GM19455 (cell line): ENCODE measurements at regions not wholly inside any gene's neighbourhood (a gene's known extent, or its start where the extent isn't known, plus 50 kb on each side); places are given as distances from the start of the nearest gene placed in this dataset.
"Not testable (repeated sequence)": the region's sequence is repeated elsewhere in the genome, so short reads cannot be mapped to it uniquely, and the experiment has no call there.

Experiments
- ATAC-seq: cut with Tn5 transposase; IDR thresholded peaks from one replicate; pipeline ENCODE4 v1.9.1; 2021; ENCODE audit not compliant: unreplicated experiment

DNA sequence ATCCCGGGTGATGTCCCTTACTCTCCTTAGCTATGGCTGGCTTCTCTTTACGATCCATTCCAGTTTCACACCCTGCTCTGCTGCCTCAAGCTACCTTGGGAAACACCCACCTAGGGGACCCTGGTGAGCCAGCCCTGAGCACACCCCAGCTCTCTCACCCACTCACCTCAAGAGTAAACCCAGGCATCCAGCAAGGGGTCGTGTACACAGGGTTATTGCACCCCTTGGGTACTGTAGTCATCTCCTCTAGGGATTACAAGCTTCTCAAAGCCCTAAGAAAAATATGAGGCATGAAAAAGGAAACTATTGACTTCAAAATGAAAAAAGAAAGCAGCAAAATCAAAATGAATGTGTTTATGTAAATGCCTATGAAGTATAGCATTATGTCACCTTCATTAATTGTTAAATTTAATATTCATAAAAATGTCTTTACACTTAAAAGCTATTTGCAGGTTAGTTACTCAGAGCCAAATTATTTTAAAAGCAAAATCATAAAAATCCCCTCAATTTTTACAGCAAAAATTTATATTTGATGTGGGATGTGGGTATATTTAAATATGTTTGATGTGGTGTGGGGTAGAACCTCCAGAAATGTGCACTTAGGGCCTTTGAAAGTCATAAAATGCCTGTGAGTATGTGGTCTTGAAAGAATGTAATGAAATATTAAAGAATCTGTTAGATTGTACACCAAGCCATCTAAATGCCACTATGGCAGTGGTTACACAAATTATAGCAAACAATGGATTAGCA lies 190.3 kb downstream of the C1orf94 start:
- no peak for ATAC-seq

DNA sequence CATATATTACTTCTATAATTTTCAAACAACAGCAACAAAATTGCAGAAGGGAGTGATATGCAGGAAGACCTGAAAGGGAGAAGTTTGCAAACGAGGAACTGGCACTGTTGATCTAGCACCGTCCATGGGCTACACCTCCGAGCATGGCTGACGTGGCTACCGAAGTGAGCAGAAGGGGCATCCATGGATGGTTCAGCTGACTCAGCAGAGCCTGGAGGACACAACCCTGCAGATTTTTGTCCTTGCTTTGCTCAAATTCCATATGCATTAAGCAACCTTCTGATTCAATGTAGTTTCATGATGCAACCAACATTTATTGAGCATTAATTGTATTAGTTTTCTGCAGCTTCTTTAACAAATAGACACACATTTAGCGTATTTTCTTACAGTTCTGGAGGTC lies 191.2 kb downstream of the C1orf94 start:
- ATAC-seq, result no peak

DNA sequence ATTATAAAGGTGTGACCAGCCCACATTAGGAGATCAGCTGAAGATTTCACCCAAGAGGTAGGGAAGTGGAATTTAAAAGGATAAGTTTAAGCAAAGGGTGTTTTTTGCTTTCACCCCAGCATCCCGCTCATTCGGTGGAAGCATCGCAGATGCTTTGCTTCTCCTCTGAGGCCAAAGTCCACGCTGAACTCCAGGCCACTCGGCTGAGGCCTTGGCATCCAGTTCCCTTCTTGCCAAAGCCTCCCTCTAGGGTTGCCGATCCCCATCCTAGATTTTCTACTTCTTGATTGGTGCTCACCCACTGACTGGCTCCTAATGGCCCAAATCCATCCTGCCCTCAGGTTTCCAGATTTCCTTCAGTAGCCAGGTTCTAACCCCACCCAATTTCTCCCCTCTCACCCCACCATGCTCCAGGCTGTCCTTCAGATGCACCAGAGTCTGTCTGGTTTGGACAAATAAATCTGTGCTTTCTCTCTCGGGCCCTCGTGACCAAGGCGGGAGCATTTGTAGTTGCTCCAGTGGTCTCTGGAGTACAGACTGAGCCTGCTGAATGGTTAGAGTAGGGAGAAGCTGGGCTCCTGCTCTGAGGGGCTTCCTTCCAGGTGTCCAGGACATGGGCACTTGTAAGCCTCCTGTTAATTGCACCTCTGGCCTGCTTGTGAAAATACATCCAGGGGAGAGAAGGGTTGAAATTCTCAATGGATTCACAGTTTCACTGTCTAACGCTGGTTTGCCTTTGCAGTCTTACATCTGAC lies 193.2 kb downstream of the C1orf94 start:
- ATAC-seq, result no peak

DNA sequence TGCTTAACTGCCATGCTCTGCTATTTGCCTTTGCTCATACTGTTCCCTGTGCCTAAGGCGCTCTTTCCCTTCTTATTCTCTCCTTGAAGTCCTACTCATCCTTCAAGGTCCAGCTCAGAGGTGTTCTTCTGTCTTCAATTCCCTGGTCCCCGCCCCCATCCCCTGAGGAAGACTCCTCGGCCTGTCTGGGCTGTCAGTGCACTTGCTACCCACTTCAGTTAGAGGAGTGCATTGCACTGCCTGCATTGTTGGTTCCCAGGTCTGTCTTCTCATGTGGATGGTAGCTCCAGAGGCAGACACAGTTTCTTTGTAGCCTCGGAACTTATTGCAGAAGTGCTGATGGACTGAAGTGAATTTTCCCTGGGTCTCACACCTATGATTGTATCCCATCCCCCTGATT lies 194.0 kb downstream of the C1orf94 start:
- ATAC-seq, result no peak

DNA sequence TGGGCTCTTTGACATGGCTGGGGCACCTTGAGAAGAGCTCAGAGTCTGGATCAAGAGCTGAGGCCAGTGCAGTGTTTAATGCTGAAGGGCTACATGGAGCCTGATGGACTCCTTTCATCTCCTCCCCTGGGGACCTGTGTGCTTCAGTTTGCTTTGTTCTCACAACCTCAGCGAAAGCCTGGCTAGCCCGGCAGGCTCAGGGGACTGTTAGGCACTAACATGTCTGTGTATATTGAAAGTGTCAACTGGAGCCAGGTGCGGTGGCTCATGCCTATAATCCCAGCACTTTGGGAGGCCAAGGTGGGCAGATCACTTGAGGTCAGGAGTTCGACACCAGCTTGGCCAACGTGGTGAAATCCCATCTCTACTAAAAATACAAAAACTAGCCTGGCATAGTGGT lies 194.5 kb downstream of the C1orf94 start:
- not testable (repeated sequence) for ATAC-seq

DNA sequence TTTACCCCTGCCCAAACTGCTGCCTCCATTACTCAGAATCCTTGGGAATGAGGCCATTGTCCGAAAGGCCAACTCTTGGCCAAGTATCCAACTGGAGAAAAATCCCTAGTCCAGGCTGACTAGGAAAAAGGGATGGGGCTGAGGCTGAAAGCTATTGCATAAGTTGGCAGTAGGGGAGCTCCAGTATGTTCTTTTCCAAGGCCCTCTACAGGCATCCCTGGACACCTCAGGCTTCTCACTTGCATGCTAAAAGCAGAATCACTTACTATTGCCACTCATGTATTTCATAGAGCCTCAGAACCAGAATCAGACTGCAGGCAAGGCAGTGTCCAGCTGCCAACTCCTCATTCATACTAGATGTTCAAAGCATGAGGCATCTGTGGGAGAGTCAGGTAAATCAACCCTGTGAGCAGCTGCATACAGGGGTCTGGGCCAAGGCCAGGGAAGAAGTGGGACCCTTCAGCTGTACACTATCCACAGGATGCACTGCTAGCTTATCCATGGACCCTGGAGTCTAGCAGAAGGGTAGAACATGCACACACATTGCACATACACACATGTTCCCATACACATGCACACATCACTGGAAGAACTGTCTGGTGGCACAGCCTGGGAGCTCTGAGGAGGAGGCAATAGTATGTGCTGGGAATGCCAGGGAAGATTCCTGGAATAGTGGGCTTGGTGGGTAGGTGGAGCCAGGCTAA lies 195.3 kb downstream of the C1orf94 start:
- no peak for ATAC-seq

DNA sequence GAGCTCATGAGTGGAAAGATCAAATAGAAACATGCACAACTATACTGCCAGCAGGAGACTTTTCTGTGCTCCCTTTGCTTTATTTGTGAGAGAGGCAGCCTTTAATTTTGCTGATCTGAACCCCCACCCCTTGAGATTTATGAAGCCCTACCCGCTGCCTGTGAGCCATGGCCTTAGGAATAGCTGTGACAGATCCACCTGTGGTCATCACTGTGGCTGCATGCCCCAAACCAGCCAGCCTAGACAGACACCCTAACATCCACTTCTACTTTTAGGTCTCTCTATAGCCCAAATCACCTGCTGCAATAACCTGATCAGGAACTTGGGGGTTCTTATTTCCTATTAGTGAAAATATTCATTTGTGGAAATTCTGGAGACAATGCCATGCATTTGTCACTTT lies 196.2 kb downstream of the C1orf94 start:
- no peak for ATAC-seq

DNA sequence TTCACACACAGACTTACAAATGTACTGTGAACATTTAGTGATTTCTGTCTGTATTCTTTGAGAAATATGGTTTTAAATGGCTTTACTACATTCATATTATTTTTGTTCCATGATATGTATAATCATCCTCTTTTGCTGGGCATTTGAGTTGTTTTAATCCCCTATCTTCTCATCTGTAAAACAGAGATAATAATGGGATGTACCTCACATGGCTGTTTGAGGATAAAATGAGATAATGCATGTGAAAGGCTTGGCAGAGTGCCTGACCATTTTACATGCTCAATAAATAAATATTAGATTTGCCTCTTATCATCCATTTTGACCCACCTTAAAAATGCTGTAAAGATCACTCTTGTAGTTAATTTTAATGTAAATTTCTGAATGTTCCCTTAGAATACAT lies 197.2 kb downstream of the C1orf94 start:
- no peak for ATAC-seq

DNA sequence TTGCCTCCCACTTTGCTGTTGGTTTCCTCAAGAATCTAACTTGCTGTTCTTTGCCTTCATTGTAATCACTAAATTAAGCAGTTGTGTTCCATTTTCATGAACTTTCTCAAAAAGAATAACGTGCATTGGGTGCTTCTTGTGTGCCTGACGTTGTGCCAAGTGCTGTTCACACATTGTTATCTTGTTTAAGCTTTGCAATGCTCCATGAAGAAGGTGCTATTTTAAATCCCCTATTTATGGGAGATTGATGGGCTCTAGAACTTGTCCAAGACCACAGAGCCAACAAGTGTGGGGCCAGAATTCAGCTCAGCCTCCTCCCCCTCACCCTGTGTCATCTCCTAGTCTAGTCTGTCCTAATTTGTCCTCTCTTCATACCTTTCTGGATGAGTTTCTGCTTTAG lies 199.8 kb downstream of the C1orf94 start:
- no peak for ATAC-seq

DNA sequence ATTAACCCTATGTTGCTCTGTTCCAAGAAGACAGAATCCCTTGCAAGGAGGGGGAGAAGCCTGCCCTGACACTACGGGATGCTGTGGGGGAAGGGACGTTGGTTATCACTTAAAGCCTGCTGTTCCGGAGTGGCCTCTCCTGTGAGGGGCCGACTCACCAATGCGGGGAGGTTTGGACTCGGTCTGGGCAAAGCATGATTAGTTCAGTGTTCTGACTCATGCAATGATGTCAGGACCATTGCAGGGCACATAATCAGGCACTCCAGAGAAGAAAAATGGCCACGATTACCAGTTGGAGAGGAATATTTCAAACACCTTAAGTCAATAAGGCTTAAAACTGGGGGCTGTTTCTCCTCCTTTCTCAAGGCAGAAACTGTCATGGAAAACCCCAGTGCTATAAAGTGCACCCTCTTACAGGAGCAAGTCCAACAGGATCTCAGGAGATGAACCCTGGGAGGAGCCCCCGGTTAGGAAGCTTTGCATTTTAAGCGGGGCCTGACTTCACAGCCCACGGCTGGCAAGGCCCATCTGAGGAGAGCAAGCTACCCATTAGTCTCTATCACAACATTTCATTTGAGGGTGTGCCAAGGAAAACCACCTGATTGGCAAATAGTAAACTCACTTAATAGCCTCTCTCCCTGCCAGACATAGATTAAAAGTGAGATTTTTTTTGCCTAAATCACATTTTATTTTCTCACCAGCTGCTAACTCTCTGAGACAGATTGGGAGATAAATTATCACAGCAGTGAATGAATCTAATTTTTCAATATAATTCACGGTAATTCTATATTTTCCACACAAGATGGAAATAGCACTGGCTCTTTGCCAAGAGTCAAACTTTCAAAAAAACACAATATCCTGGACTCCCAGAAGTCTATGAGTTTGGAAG lies 202.5 kb downstream of the C1orf94 start:
- no peak for ATAC-seq

DNA sequence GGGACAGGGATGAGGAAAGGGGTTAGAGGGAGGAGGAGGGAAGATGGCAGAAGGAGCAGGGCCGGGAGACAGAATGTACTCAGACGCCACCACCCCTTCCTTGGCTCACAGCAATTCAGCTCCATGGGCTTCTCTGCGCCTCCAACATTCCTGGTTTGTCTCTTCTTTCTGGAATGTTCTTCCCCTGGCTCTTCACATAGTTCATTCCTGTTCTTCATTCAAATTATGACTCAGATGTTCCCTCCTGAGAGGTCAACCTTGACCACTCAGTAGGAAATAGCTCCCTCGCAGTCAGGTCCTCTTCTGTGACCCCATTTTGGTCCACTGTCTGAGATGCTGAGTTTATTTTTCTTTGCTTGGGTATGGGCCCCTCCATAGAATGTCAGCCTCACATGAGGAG lies 203.2 kb downstream of the C1orf94 start:
- ATAC-seq, result no peak

DNA sequence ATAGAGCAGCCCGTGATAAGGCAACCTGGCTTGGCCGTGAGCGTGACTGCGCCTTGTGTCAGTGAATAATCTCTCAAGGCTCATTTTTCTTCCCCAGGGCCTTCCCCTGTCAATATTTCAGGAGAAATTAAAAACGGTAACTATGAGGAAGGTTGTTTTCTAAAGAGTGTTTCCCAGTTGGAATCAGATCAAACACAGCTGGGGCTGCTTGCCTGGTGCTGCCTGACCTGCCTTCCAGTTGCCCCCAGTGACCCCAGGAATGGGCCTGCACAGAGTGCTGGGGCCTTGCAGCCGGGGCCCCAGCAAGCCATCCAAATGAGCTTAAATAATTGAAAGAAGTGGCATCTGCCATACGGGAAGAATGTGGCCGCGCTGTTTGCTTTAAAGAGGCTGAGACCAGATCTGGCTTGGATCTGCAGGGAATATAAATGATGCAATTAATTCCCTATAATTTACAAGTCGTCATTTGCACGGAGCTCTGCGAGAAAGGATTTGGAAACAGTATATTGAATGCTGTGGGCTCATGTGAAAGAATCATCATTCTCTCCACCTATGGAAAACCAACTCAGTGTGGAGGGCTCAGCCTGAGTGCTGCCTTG lies 203.9 kb downstream of the C1orf94 start:
- no peak for ATAC-seq

DNA sequence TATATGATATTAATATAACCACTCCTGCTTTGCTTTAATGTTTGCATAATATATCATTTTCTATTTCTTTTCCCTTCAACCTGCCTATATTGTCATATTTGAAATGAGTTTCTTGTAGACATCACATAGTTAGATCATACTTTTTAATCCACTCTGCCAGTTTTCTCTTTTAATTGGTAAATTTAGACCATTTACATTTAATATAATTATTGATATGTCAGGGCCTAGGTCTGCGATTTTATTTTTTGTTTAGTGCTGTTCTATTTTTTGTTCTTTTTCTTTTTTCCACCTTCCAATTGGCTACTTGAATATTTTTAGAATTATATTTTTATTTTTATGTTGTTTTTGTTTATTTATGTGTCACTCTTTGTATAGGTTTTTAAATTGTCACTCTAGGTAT lies 213.3 kb downstream of the C1orf94 start:
- ATAC-seq, result no peak

DNA sequence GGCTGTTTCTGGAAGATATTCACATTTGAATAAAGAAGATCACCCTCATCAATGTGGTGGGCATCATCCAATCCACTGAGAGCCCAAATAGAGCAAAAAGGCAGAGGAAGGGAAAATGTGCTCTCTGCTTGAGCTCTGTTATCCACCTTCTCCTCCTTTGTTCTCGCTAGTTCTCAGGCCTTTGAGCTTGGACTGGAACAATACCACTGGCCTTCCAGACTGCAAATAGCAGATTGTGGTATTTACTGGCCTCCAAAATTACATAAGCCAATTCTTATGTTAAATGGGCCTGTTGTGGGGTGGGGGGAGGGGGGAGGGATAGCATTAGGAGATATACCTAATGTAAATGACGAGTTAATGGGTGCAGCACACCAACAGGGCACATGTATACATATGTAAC lies 219.3 kb downstream of the C1orf94 start:
- no peak for ATAC-seq

DNA sequence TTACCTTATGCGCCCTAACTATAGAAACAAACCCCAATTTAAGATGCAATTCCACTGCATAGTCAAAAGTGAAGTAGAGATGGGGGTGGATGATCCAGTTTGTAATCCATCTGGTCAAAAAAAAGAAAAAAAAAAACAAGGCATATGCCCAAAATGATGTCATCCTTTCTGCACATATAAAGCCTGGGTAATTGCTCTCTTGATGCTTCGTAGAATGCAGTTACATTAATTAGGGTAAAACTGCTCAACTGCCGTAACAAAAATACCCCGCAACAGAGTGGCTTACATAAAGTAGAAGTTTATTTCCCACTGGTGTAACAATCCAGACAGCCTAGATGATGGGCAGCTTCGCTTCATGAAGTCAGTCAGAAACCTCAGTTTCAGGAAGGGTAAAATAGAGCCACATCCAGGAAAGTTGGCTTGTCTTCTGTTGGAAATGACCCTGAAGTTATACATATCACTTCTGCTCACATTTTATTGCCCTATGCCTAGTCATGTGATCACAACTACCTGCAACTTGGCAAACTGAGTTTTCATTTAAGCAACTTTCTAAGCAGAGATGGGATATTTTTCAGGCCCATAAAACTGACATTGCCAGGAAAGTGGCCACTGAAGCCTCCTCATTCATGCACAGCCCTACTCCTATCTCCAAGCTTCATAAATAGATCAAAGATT lies 221.7 kb downstream of the C1orf94 start:
- no peak for ATAC-seq

DNA sequence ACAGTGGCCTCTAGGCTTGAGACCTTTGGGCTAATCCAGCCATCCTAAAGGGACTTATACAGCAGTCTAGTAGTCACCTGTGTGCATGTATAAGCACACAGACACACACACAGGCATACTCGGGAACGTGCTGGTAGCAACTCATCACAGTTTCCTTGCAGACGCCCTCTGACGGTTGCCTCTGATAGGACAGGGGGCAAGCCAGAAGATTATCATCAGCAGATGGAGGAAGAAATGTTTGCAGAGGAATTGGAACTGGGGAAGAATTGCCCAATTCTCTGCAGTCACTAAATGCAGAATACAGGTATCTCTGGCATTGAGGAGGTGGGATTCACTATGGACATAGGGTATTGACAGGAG lies 222.2 kb downstream of the C1orf94 start:
- ATAC-seq, result no peak

DNA sequence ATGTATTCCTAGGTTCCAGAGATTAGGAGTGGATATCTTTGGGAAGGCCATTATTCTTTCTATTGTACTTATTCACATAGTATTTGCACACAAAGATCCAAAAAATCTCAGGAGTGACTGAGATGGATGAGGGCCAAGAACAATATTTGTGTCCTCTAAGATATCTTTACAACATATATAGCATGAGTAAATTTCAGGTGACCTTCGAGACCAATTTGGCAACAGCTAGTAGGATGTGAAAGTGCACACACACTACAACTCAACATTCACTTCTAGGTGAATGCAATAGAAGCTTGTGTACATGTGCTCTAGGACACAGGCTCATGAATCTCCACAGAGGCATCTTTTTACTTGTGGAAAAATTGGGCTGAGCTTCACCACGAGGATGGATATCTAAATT lies 224.0 kb downstream of the C1orf94 start:
- no peak for ATAC-seq

DNA sequence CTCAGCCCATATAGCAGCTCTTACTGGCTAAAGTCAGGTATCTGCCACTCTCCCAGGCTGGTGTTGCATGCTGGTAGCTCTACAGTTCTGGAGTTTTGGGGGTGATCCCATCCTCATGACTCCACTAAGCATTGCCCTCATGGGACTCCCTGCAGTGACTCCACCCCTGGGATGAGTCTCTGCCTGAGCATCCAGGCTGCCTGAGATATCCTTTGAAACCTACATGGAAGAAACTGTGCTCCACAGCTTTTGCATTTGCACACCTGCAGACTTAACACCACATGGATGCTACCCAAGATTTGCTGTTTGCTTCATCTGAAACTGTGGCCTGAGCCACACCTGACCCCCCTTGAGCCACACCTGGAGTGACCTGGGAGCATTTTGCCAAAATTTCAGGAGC lies 226.4 kb downstream of the C1orf94 start:
- no peak for ATAC-seq

DNA sequence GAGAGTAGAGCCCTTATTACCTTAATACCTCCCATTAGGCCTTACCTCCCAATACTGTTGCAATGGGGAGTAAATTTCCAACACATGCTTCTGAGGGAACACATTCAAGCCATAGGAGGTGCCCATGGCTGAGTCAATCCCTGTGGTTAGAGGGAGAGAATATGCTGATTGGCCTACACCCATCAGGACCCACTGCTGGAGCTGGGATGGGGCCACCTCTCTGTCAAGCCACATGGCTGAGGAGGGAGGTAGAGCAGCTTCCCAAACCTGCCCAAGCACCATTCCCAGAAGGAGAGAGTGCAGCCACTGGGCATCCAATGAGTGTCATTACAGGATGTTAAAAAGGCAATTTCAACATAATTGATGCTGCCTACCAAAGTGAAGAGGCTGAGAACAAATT lies 228.1 kb downstream of the C1orf94 start:
- no peak for ATAC-seq

DNA sequence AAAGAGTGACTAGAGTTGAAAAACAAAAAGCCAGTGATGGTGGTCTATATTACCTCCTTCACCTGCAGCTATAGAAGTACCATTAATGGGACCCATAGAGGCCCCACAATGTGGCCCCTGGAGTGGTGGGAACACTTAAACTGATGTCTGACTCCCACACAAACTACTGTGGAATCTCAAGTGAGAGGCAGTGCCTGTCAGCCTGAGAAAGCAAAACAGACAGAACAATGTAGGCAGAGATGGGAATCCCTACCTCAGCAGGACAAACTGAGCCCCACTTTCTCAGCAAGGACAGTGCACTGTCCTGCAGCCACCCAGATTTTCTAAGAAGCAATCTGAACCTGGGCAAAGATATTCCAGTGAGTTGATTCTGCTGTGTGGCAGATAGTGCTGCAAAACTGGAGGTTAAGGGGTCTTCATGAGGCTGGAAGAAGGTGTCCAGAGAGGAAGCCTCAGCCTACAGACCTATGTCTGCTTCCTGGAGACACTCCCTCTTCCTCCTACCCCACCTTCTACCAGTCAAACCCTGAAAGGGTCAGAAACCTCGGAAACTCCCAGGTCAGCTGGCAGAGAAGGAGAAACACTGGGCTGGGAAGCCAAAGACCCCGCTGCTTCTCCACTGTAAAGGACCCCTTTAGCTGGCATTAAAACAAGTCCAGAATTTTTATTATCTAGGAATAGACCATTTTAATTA lies 228.7 kb downstream of the C1orf94 start:
- no peak for ATAC-seq
